ENCODE measurements at regions not wholly inside any gene's neighbourhood (a gene's known extent, or its start where the extent isn't known, plus 50 kb on each side); places are given as distances from the start of the nearest gene placed in this dataset.

GRCh38 chr9:81058782-81059181 lies 630.6 kb downstream of the TLE1 start (continued):
- TF ChIP-seq MAX (IDR thresholded peaks at IDR 0.05; ENCODE audit: low read depth, low read length): no peak

GRCh38 chr9:81053298-81054025 lies 635.9 kb downstream of the TLE1 start:
- ChIA-PET RAD21 (ENCODE audit: unreplicated experiment) (no interaction called here), CTCF (no interaction called here), POLR2A (no interaction called here), SMC1A (ENCODE audit: uncharacterized antibody, unreplicated experiment) (no interaction called here)
- no peaks in the 10 kb centered on the region for H3K36me3 ChIP-seq (ENCODE audit: control insufficient read depth in 2 of 2, insufficient read depth in 2 of 2, low read length in 1 of 2)
- no peak overlapping the region for H2AFZ ChIP-seq (ENCODE audit: control insufficient read depth, low read depth, low read length)
- 0% methylated on average over 1 of the region's 1 CpG for WGBS (ENCODE audit: insufficient coverage, insufficient replicate concordance, low lambda C conversion rate, missing lambda C conversion rate)
- in situ Hi-C loops (cut with MboI) (no loop called here), intact Hi-C loops (cut with micrococcal nuclease; ENCODE audit: unreplicated experiment) (no loop called here)
- H3K9ac ChIP-seq (ENCODE audit: control insufficient read depth, insufficient read depth, low read length): no peak overlapping the region
- H3K79me2 ChIP-seq (ENCODE audit: control insufficient read depth, insufficient read depth, low read length): no peaks in the 10 kb centered on the region
- no peak overlapping the region for H3K4me3 ChIP-seq
- TF ChIP-seq BHLHE40 (IDR thresholded peaks at IDR 0.05; ENCODE audit: borderline replicate concordance in 1 of 2, low read depth in 2 of 2, low read length in 1 of 2) (no peak), TCF7 (IDR thresholded peaks at IDR 0.05; ENCODE audit: borderline replicate concordance) (no peak), E4F1 (IDR thresholded peaks at IDR 0.05; ENCODE audit: borderline replicate concordance, partially characterized antibody) (no peak), PAX5 (IDR thresholded peaks at IDR 0.05; ENCODE audit: borderline replicate concordance, low read depth, low read length) (no peak), SMAD1 (IDR thresholded peaks at IDR 0.05; ENCODE audit: low read depth, partially characterized antibody) (no peak), SP1 (IDR thresholded peaks at IDR 0.05; ENCODE audit: low read depth, low read length) (no peak), MLLT1 (IDR thresholded peaks at IDR 0.05) (no peak), KAT2A (conservative IDR thresholded peaks at IDR 0.05; ENCODE audit: control insufficient read depth, low read depth, low read length) (no peak), MTA2 (IDR thresholded peaks at IDR 0.05; ENCODE audit: low read depth) (no peak)
- no peak for FAIRE-seq
- no TSS peak for BruUV-seq (replicated peaks)
- H3K4me1 ChIP-seq (ENCODE audit: control insufficient read depth, insufficient read depth, low read length): no peaks in the 10 kb centered on the region
- no peaks in the 10 kb centered on the region for H3K27me3 ChIP-seq (replicated peaks in 1 of 2; ENCODE audit: control insufficient read depth in 2 of 2, insufficient read depth in 2 of 2, low read length in 1 of 2)
- ATAC-seq: no peak
- H3K4me2 ChIP-seq (ENCODE audit: control insufficient read depth, insufficient read depth): no peak overlapping the region
- H4K20me1 ChIP-seq (ENCODE audit: control insufficient read depth, insufficient read depth): no peaks in the 10 kb centered on the region
- H3K9me3 ChIP-seq (replicated peaks; ENCODE audit: control insufficient read depth, insufficient read depth, low read length): no peaks in the 10 kb centered on the region
- no peak overlapping the region for H3K27ac ChIP-seq (ENCODE audit: control insufficient read depth, insufficient read depth)
- DNase-seq (ENCODE audit: low read depth, low spot score): no peak

All from GM12878 (cell line).